ENCODE measurements at regions not wholly inside any gene's neighbourhood (a gene's known extent, or its start where the extent isn't known, plus 50 kb on each side); places are given as distances from the start of the nearest gene placed in this dataset.

- H3K36me3 ChIP-seq, result no peaks in the 10 kb centered on the region
- peaks cover 0 to 16% (median 0%) of the 10 kb centered on the region in 11 donors for H3K9me3 ChIP-seq
- no peak for ATAC-seq
- H3K4me3 ChIP-seq, result no peak overlapping the region
- intact Hi-C loops (cut with DNase I), result no loop called here
- WGBS, 2 donors, result 55 to 56% methylated on average over 2 of the region's 2 CpGs
- no peak for DNase-seq
- TF ChIP-seq CTCF (IDR thresholded peaks at IDR 0.05), result no peak
- no peaks in the 10 kb centered on the region for H3K27me3 ChIP-seq
- H3K27ac ChIP-seq, result no peak overlapping the region
- no peaks in the 10 kb centered on the region for H3K4me1 ChIP-seq
Observed at GRCh38 chr2:225137971-225138370, 95.7 kb upstream of the DOCK10 start.

GRCh38 chr2:225136552-225136951, 94.3 kb upstream of the DOCK10 start:
- intact Hi-C loops (cut with DNase I), result no loop called here
- WGBS, 2 donors, result 82 to 83% methylated on average over 1 of the region's 1 CpG
- Histone ChIP-seq H3K4me3 (no peak overlapping the region), H3K27ac (no peak overlapping the region), H3K4me1 (no peaks in the 10 kb centered on the region), H3K9me3 (peaks cover 0 to 11% (median 0%) of the 10 kb centered on the region in 11 donors), H3K27me3 (no peaks in the 10 kb centered on the region), H3K36me3 (no peaks in the 10 kb centered on the region)
- no peak for DNase-seq
- no peak for ATAC-seq
- TF ChIP-seq CTCF (IDR thresholded peaks at IDR 0.05), result no peak

GRCh38 chr2:225131898-225132297, 89.6 kb upstream of the DOCK10 start:
- ATAC-seq (no peak), DNase-seq (no peak)
- H3K4me1 ChIP-seq, result no peaks in the 10 kb centered on the region
- TF ChIP-seq CTCF (IDR thresholded peaks at IDR 0.05), result no peak
- no peak overlapping the region for H3K27ac ChIP-seq
- intact Hi-C loops (cut with DNase I), result no loop called here
- H3K9me3 ChIP-seq, result peaks cover 0 to 7% (median 0%) of the 10 kb centered on the region in 11 donors
- WGBS, 2 donors, result 84 to 92% methylated on average over 4 of the region's 4 CpGs
- H3K27me3 ChIP-seq, result no peaks in the 10 kb centered on the region
- no peak overlapping the region for H3K4me3 ChIP-seq
- no peaks in the 10 kb centered on the region for H3K36me3 ChIP-seq

- no peak for DNase-seq
- H3K27me3 ChIP-seq, result no peaks in the 10 kb centered on the region
- no peak overlapping the region for H3K27ac ChIP-seq
Observed at GRCh38 chr2:225130093-225130492, 87.8 kb upstream of the DOCK10 start.

More at GRCh38 chr2:225130093-225130492, 87.8 kb upstream of the DOCK10 start:
- no peaks in the 10 kb centered on the region for H3K36me3 ChIP-seq
- H3K4me1 ChIP-seq, result no peaks in the 10 kb centered on the region
- TF ChIP-seq CTCF (IDR thresholded peaks at IDR 0.05), result no peak
- no peak overlapping the region for H3K4me3 ChIP-seq
- peaks cover 0 to 10% (median 0%) of the 10 kb centered on the region in 11 donors for H3K9me3 ChIP-seq
- intact Hi-C loops (cut with DNase I), result no loop called here
- no peak for ATAC-seq
